HL-60 (cell line): ENCODE measurements at regions not wholly inside any gene's neighbourhood (a gene's known extent, or its start where the extent isn't known, plus 50 kb on each side); places are given as distances from the start of the nearest gene placed in this dataset.

Experiments used
- DNase-seq, 2 experiments: peaks; one replicate each; pipeline ENCODE4 v3.0.0-alpha.2; 2010 to 2020; ENCODE audit warnings: low read depth in 1 of 2, low spot score in 1 of 2
- H3K27ac ChIP-seq: fragments of 250-450 bp; sonication (Bioruptor Pico); replicated peaks from 2 replicates; pipeline ENCODE4 v1.5.1; 2020; ENCODE audit warnings: mild to moderate bottlenecking, moderate library complexity
- H3K27me3 ChIP-seq: fragments of 250-450 bp; sonication (Bioruptor Pico); 2 replicates; pipeline ENCODE4 v1.5.1; 2021; ENCODE audit warnings: mild to moderate bottlenecking, moderate library complexity; ENCODE audit not compliant: insufficient read depth, poor library complexity, severe bottlenecking
- H3K4me3 ChIP-seq: replicated peaks from 2 replicates; pipeline ENCODE4 v1.5.1; 2011; ENCODE audit warnings: mild to moderate bottlenecking, control low read depth, low read length; ENCODE audit not compliant: insufficient read depth
- CTCF ChIP-seq: IDR thresholded peaks from one replicate; pipeline ENCODE4 v1.5.1; 2011; ENCODE audit warnings: low read length, control low read depth, inconsistent platforms; ENCODE audit not compliant: insufficient read depth
- GABPA ChIP-seq: IDR thresholded peaks from 2 replicates; pipeline ENCODE4 v1.6.1; 2012; ENCODE audit warnings: low read depth
- POLR2AphosphoS5 ChIP-seq: IDR thresholded peaks from 2 replicates; pipeline ENCODE4 v1.6.1; 2012; ENCODE audit warnings: low read depth
- SPI1 ChIP-seq: IDR thresholded peaks from 2 replicates; pipeline ENCODE4 v1.6.1; 2012; ENCODE audit warnings: low read depth, mild to moderate bottlenecking, borderline replicate concordance
- TF ChIP-seq, protein P1 (sequence below): IDR thresholded peaks from 2 replicates; pipeline ENCODE4 v1.6.1; 2012; ENCODE audit warnings: low read depth; ENCODE audit not compliant: insufficient replicate concordance

DNA sequence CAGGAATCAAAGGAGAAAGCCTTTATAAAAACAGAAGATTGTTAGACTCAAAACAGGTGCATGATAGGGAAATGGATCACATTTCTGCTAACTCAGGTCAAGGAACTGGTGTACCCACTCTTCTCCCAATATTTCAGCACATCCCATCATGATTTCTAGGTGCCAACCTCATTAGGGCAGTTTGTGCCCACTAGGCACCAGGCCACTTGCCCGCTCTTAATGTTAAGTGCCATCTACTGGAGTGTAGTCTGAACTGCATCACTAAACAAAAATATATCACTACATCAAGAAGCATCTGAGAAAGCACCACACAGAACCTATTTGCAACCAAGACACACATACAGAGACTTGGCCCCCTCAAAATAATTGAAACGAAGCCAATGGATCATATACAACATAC, 140.4 kb upstream of the GRID2 start:
- Histone ChIP-seq H3K4me3 (no peak overlapping the region), H3K27me3 (no peaks in the 10 kb centered on the region), H3K27ac (no peak overlapping the region)
- no peak for DNase-seq
- no peak for TF ChIP-seq POLR2AphosphoS5
- TF ChIP-seq, protein P1, sequence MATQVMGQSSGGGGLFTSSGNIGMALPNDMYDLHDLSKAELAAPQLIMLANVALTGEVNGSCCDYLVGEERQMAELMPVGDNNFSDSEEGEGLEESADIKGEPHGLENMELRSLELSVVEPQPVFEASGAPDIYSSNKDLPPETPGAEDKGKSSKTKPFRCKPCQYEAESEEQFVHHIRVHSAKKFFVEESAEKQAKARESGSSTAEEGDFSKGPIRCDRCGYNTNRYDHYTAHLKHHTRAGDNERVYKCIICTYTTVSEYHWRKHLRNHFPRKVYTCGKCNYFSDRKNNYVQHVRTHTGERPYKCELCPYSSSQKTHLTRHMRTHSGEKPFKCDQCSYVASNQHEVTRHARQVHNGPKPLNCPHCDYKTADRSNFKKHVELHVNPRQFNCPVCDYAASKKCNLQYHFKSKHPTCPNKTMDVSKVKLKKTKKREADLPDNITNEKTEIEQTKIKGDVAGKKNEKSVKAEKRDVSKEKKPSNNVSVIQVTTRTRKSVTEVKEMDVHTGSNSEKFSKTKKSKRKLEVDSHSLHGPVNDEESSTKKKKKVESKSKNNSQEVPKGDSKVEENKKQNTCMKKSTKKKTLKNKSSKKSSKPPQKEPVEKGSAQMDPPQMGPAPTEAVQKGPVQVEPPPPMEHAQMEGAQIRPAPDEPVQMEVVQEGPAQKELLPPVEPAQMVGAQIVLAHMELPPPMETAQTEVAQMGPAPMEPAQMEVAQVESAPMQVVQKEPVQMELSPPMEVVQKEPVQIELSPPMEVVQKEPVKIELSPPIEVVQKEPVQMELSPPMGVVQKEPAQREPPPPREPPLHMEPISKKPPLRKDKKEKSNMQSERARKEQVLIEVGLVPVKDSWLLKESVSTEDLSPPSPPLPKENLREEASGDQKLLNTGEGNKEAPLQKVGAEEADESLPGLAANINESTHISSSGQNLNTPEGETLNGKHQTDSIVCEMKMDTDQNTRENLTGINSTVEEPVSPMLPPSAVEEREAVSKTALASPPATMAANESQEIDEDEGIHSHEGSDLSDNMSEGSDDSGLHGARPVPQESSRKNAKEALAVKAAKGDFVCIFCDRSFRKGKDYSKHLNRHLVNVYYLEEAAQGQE: no peak
- peak; percentile 0 for TF ChIP-seq CTCF
- TF ChIP-seq SPI1: no peak

- H3K27me3 ChIP-seq: no peaks in the 10 kb centered on the region
- no peak overlapping the region for H3K4me3 ChIP-seq
- DNase-seq: no peak
- H3K27ac ChIP-seq: no peak overlapping the region
- TF ChIP-seq CTCF: no peak
- no peak for TF ChIP-seq SPI1
- TF ChIP-seq, protein P1: no peak
- TF ChIP-seq POLR2AphosphoS5: no peak
- TF ChIP-seq GABPA: no peak
These were observed 133.4 kb upstream of the GRID2 start for GRCh38 chr4:92170340-92170739.

- no peak for DNase-seq
- no peaks in the 10 kb centered on the region for H3K27me3 ChIP-seq
- H3K4me3 ChIP-seq: no peak overlapping the region
- no peak overlapping the region for H3K27ac ChIP-seq
- TF ChIP-seq GABPA (no peak), SPI1 (no peak), POLR2AphosphoS5 (no peak), CTCF (no peak)
- TF ChIP-seq, protein P1: no peak
These were observed 131.6 kb upstream of the GRID2 start for GRCh38 chr4:92172203-92172602.
